ENCODE measurements at regions not wholly inside any gene's neighbourhood (a gene's known extent, or its start where the extent isn't known, plus 50 kb on each side); places are given as distances from the start of the nearest gene placed in this dataset.
A peak's percentile ranks its signal among the peaks of the same experiment; 100 is the strongest.

DNA sequence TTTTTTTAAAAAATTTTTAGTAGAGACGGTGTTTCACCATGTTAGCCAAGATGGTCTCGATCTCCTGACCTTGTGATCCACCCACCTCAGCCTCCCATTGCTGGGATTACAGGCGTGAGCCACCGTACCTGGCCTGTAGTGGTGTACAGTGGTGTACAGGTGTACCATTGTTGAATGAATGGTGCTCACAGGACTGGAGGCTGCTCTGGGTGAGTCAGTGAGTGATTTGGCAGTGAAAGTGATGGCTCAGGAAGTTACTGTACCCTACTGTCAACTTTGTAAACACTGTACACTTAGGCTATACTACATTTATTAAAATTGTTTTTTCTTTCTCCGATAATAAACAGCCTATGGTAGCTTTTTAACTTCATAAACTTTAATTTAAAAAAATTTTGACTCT lies 122.8 kb upstream of the EEF1E1 start:
- no peak for DNase-seq (ENCODE audit: low spot score)
- H3K27ac ChIP-seq = no peak overlapping the region
- 83% methylated on average over 5 of the region's 5 CpGs for WGBS
- intact Hi-C loops (cut with DNase I) = no loop called here
- H3K27me3 ChIP-seq (replicated peaks; ENCODE audit: insufficient read depth) = no peaks in the 10 kb centered on the region
- no peaks in the 10 kb centered on the region for H3K4me1 ChIP-seq (replicated peaks)
- H3K4me3 ChIP-seq = no peak overlapping the region
- H3K36me3 ChIP-seq = no peaks in the 10 kb centered on the region
- no peaks in the 10 kb centered on the region for H3K9me3 ChIP-seq
- TF ChIP-seq CTCF (IDR thresholded peaks at IDR 0.05) (no peak), POLR2A (IDR thresholded peaks at IDR 0.05) (no peak), POLR2AphosphoS5 (IDR thresholded peaks at IDR 0.05) (no peak)

GRCh38 chr6:8223678-8224077 lies 121.3 kb upstream of the EEF1E1 start:
- TF ChIP-seq POLR2AphosphoS5 (IDR thresholded peaks at IDR 0.05) (no peak), CTCF (IDR thresholded peaks at IDR 0.05) (no peak), POLR2A (IDR thresholded peaks at IDR 0.05) (no peak)
- Histone ChIP-seq H3K4me1 (replicated peaks) (no peaks in the 10 kb centered on the region), H3K27me3 (replicated peaks; ENCODE audit: insufficient read depth) (no peaks in the 10 kb centered on the region), H3K27ac (no peak overlapping the region), H3K9me3 (no peaks in the 10 kb centered on the region), H3K36me3 (no peaks in the 10 kb centered on the region), H3K4me3 (no peak overlapping the region)
- DNase-seq (ENCODE audit: low spot score) = no peak
- 71% methylated on average over 2 of the region's 2 CpGs for WGBS
- intact Hi-C loops (cut with DNase I) = no loop called here

DNA sequence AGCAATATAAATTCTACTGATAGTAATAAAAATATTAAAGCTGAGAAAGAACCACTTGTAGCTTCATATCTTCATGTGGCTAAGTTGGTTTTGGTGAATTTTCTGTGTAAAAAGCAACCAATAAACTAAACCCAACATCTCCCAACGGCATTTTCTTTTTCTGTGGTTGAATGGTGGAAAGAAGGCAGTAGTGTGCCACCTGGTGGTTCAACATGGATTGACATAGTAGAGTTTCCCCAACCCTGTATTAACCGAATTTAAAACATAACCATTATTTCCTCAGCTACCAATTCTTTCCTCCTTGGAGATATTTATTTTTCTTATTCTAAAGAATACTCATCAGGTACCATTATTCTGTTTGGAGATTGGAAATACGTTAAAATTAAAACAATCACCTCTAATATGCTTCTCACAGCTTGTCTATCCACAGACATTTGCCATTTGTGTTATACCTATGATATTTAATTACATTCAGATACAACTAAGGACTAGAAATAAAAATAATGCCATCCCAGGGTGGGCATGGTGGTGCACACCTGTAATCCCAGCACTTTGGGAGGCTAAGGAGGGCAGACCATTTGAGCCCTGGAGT lies 117.1 kb upstream of the EEF1E1 start:
- Histone ChIP-seq H3K27me3 (replicated peaks; ENCODE audit: insufficient read depth) (no peaks in the 10 kb centered on the region), H3K36me3 (no peaks in the 10 kb centered on the region), H3K4me3 (no peak overlapping the region), H3K9me3 (no peaks in the 10 kb centered on the region), H3K27ac (no peak overlapping the region), H3K4me1 (replicated peaks) (no peaks in the 10 kb centered on the region)
- TF ChIP-seq POLR2AphosphoS5 (IDR thresholded peaks at IDR 0.05) (no peak), CTCF (IDR thresholded peaks at IDR 0.05) (peak in 3 of 4 experiments; percentile 68 to 75 (median 69))
- intact Hi-C loops (cut with DNase I) = no loop called here
- 3% methylated on average over 3 of the region's 3 CpGs for WGBS
- peak; percentile 25 for DNase-seq (ENCODE audit: low spot score)

- H3K4me3 ChIP-seq = no peak overlapping the region
- H3K27ac ChIP-seq = no peak overlapping the region
- H3K9me3 ChIP-seq = no peaks in the 10 kb centered on the region
- WGBS = 60% methylated on average over 5 of the region's 5 CpGs
- intact Hi-C loops (cut with DNase I) = no loop called here
- H3K36me3 ChIP-seq = no peaks in the 10 kb centered on the region
- no peak for DNase-seq (ENCODE audit: low spot score)
- H3K4me1 ChIP-seq (replicated peaks) = no peaks in the 10 kb centered on the region
- no peaks in the 10 kb centered on the region for H3K27me3 ChIP-seq (replicated peaks; ENCODE audit: insufficient read depth)
- TF ChIP-seq POLR2AphosphoS5 (IDR thresholded peaks at IDR 0.05) = no peak
- no peak for TF ChIP-seq POLR2A (IDR thresholded peaks at IDR 0.05)
- TF ChIP-seq CTCF (IDR thresholded peaks at IDR 0.05) = no peak
These were observed 116.5 kb upstream of the EEF1E1 start for GRCh38 chr6:8218861-8219260.

DNA sequence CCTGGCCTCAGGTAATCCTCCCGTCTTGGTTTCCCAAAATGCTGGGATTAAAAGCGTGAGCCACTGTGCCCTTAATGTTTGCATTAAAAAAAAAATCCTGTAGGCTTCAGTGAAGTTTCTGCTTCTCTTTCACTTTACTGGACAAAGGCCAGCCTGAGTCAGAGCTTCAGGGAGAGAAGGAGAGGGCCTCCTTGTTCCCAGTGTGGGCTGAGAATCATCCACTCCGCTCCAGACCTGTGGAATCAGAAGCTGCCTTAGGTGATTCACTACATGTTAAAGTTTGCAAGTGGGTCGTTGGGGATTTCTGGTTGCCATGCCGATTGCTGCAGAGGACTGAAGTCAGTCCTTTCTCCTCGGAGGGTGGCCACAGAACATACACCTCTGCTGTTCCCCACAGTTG lies 113.3 kb upstream of the EEF1E1 start:
- Histone ChIP-seq H3K4me1 (replicated peaks) (no peaks in the 10 kb centered on the region), H3K27ac (no peak overlapping the region), H3K36me3 (no peaks in the 10 kb centered on the region), H3K9me3 (no peaks in the 10 kb centered on the region), H3K4me3 (no peak overlapping the region), H3K27me3 (replicated peaks; ENCODE audit: insufficient read depth) (no peaks in the 10 kb centered on the region)
- DNase-seq (ENCODE audit: low spot score) = no peak
- intact Hi-C loops (cut with DNase I) = no loop called here
- TF ChIP-seq CTCF (IDR thresholded peaks at IDR 0.05) (no peak), POLR2AphosphoS5 (IDR thresholded peaks at IDR 0.05) (no peak), POLR2A (IDR thresholded peaks at IDR 0.05) (no peak)
- WGBS = 52% methylated on average over 6 of the region's 6 CpGs

Data from prostate gland (tissue), 2 donors.